ENCODE measurements at regions not wholly inside any gene's neighbourhood (a gene's known extent, or its start where the extent isn't known, plus 50 kb on each side); places are given as distances from the start of the nearest gene placed in this dataset.
"Not testable (repeated sequence)": the region's sequence is repeated elsewhere in the genome, so short reads cannot be mapped to it uniquely, and the experiment has no call there.

DNA sequence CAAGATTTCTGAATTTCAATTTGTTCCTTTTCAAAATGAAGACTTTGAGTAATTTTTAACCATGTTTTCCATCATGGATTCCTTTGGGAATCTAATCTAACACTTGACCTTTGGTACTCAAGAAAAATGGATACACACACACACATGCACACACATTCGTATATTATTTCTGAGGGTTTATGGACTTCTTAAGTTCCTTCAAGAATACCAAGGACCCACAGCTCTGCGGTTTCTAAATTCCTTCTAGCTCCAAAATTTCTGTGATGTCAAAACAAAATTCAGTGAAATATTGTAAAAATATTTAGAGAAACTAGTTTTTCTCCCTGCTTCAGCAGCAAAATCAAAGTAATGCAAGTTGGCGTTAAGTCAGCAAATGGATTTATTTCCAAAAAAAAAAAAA lies 98.3 kb upstream of the FAM13C start:
- Histone ChIP-seq H3K27ac (ENCODE audit: low read depth, low read length, severe bottlenecking) (no peak overlapping the region), H3K4me1 (ENCODE audit: control insufficient read depth, insufficient read depth, low read length, poor library complexity, severe bottlenecking) (no peaks in the 10 kb centered on the region), H3K36me3 (ENCODE audit: control insufficient read depth, insufficient read depth, low read length) (no peaks in the 10 kb centered on the region), H3K4me3 (ENCODE audit: extremely low read depth, insufficient read depth, low read length, poor library complexity, severe bottlenecking) (no peak overlapping the region), H3K9me3 (ENCODE audit: control insufficient read depth, low read length) (no peaks in the 10 kb centered on the region)
- WGBS, 2 experiments (ENCODE audit: insufficient coverage in 2 of 2), result no CpG with 5 or more reads among the region's 3 CpGs

DNA sequence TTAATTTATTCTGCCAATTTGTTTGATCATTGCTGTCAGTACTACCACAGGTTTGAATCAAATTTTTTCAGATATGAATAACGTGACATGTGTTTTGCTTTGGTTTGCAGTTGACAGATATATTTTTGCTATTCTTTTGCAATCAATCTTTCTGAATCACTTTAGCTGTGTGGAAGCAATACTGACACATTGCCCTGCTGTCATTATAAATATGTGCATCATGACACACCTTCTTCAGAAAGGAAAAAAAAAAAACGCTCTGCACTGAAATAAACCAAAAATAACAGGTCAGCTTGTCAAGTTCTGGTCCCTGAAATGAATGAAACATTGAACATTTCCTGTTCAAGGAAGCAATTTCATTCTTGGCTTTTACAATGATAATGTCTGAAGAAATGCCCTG lies 93.8 kb upstream of the FAM13C start:
- no CpG with 5 or more reads among the region's 2 CpGs for WGBS, 2 experiments (ENCODE audit: insufficient coverage in 2 of 2)

DNA sequence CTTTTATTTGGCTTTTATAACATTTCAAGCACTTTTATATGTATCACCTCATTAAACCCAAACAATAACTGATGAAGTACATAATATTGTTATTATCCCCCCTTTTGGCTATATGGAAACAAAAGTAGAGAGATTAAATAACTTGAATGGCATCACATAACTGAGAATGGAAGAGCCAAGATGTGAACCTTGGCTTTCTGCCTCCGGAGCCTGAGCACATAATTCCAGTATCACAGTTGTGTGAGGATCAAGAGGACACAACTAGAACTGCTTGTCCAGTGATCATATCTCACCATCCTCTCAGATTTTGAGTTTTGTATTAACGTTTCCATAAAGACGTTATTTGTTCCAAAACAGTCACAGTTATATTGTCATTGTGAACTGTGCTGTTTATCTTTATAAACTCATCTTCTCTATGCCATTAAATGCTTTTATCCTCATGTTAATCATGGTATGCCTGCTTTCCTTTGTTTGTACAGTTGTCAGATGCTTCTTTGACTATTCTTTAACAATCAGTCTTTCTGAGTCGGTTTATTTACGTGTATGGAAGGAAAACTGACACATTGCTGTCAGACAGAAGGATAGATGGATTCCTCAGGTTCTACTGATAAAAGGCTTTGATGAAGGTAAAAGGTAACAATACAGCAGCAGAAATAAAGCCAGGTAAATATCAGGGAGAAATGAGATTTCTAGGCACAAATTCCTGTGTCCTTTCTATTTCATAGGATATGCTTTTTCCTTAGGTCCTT lies 92.0 kb upstream of the FAM13C start:
- Histone ChIP-seq H3K4me1 (ENCODE audit: control insufficient read depth, insufficient read depth, low read length, poor library complexity, severe bottlenecking) (no peaks in the 10 kb centered on the region), H3K9me3 (ENCODE audit: control insufficient read depth, low read length) (no peaks in the 10 kb centered on the region), H3K36me3 (ENCODE audit: control insufficient read depth, insufficient read depth, low read length) (no peaks in the 10 kb centered on the region), H3K4me3 (ENCODE audit: extremely low read depth, insufficient read depth, low read length, poor library complexity, severe bottlenecking) (no peak overlapping the region), H3K27ac (ENCODE audit: low read depth, low read length, severe bottlenecking) (no peak overlapping the region)
- 86 to 100% methylated on average over 2 to 3 of the region's 5 CpGs for WGBS, 2 experiments (ENCODE audit: insufficient coverage in 2 of 2)

More for the DNA sequence above, 93.8 kb upstream of the FAM13C start:
- Histone ChIP-seq H3K27ac (ENCODE audit: low read depth, low read length, severe bottlenecking) (no peak overlapping the region), H3K4me1 (ENCODE audit: control insufficient read depth, insufficient read depth, low read length, poor library complexity, severe bottlenecking) (no peaks in the 10 kb centered on the region), H3K9me3 (ENCODE audit: control insufficient read depth, low read length) (no peaks in the 10 kb centered on the region), H3K36me3 (ENCODE audit: control insufficient read depth, insufficient read depth, low read length) (no peaks in the 10 kb centered on the region), H3K4me3 (ENCODE audit: extremely low read depth, insufficient read depth, low read length, poor library complexity, severe bottlenecking) (no peak overlapping the region)

DNA sequence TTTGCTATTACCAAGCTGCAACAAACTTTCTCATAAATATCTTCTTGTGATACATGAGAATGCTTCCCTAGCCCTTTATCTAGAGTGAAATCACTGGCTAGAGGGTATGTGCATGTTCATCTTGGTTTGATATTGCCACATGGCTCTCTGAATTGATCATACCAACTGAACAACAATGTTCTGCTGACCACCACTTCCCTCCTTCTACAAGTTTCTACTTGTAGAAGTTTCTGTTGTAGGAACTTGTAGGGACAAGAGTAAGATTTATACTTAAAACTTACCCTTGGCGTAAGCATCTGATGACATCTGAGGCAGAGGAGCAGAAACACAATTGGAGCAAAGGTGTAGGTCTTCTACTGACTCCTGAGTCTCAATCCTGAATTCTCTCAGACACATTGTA lies 86.3 kb upstream of the FAM13C start:
- H3K4me1 ChIP-seq (ENCODE audit: control insufficient read depth, insufficient read depth, low read length, poor library complexity, severe bottlenecking), result no peaks in the 10 kb centered on the region
- no peak overlapping the region for H3K4me3 ChIP-seq (ENCODE audit: extremely low read depth, insufficient read depth, low read length, poor library complexity, severe bottlenecking)
- H3K36me3 ChIP-seq (ENCODE audit: control insufficient read depth, insufficient read depth, low read length), result no peaks in the 10 kb centered on the region
- H3K27ac ChIP-seq (ENCODE audit: low read depth, low read length, severe bottlenecking), result no peak overlapping the region
- no peaks in the 10 kb centered on the region for H3K9me3 ChIP-seq (ENCODE audit: control insufficient read depth, low read length)
- 100% methylated on average over 1 of the region's 1 CpG for WGBS, 2 experiments (ENCODE audit: insufficient coverage in 2 of 2)

DNA sequence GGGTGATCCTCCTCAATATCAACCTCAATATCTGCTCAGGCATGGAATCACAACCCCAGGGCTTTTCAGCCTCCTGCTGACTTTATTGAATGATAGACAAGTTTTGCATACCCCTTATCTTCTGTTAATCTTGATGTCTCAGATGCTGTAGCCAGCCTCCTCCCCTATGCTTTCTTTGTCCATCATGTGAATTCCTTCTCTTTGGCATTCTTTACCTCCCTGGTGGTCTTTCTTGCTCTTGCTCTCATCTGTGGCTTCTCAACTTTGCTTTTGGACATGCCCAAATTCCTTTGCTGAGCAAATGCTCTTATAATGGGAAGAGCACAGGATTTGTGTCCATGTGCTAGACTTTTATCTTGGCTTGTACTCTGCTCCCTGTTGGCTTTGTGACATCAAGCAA lies 73.4 kb upstream of the FAM13C start:
- no peak overlapping the region for H3K27ac ChIP-seq (ENCODE audit: low read depth, low read length, severe bottlenecking)

DNA sequence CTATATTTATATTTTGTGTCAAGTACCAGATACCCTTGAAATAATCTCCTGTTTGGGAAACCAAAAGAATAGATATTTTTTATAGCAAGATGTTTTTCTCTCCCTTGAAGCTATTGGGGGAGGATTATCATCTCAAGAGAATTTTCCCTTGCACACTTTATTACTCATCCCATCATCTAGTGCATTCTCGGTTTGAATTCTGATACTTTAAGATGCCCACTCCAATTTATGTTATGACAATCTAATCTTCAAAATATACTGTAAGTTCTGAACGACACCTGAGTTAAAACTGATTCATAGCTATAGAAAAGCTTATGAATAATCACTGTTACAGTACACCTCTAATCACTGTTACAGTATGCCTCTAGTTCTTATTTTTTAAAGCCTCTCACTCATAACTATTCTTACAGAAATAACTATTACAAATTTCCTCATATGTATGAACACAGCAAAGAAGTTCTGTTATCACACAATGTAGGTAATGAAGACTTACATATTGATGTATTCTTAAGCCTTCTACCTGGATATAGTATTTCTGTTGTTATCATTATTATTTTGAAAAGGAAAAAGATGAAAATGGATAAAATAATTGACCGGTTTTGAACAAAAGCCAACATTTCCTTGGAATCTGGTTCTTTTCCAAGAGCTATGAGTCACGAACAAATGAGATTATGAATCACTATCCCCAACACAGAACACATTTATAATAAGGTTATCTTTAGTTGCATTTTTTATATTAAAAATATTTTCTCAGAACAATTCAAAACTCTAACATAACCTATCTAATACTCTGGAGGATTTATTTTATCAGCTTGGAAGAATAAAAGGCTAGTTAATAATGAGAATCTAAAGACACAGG lies 72.3 kb upstream of the FAM13C start:
- no peaks in the 10 kb centered on the region for H3K36me3 ChIP-seq (ENCODE audit: control insufficient read depth, insufficient read depth, low read length)
- no peak overlapping the region for H3K27ac ChIP-seq (ENCODE audit: low read depth, low read length, severe bottlenecking)
- H3K9me3 ChIP-seq (ENCODE audit: control insufficient read depth, low read length), result no peaks in the 10 kb centered on the region
- no peaks in the 10 kb centered on the region for H3K4me1 ChIP-seq (ENCODE audit: control insufficient read depth, insufficient read depth, low read length, poor library complexity, severe bottlenecking)
- 80 to 100% methylated on average over 1 of the region's 4 CpGs for WGBS, 2 experiments (ENCODE audit: insufficient coverage in 2 of 2)
- H3K4me3 ChIP-seq (ENCODE audit: extremely low read depth, insufficient read depth, low read length, poor library complexity, severe bottlenecking), result no peak overlapping the region

More for the DNA sequence above, 73.4 kb upstream of the FAM13C start:
- no peaks in the 10 kb centered on the region for H3K9me3 ChIP-seq (ENCODE audit: control insufficient read depth, low read length)
- no peaks in the 10 kb centered on the region for H3K4me1 ChIP-seq (ENCODE audit: control insufficient read depth, insufficient read depth, low read length, poor library complexity, severe bottlenecking)
- H3K36me3 ChIP-seq (ENCODE audit: control insufficient read depth, insufficient read depth, low read length), result no peaks in the 10 kb centered on the region
- no peak overlapping the region for H3K4me3 ChIP-seq (ENCODE audit: extremely low read depth, insufficient read depth, low read length, poor library complexity, severe bottlenecking)

DNA sequence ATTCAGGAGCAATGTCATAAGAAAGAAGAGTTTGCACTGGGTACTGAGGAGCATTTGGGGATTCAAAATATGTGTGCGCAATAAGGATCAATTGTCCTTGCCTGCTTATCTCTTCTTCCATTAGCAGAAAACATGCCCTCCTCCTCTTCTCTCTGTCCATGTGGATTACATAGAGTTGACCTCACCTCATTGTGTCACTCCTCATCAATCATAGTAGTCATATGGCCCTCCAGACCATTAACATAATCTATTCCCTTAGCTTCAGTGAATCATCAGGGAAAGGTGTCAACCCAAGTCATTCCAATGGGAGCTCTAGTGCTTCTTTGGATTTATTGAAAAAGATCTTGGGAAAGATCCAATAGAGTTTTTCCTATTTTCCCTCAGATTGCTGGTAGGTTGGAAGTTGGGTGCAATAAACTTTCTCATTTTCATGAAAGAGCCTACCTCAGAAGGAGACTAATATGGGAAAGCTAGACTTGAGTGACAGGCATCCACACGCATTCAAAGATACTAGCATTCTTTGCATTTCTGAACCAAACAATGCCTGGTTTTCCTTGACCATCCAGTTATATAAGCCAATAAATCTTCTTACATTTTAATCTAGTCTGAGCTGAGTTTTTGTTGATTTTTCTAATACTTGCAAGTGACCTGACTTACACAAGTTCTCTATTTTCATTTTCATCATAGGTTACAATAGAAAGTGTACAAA lies 71.5 kb upstream of the FAM13C start:
- no peaks in the 10 kb centered on the region for H3K9me3 ChIP-seq (ENCODE audit: control insufficient read depth, low read length)
- no peak overlapping the region for H3K4me3 ChIP-seq (ENCODE audit: extremely low read depth, insufficient read depth, low read length, poor library complexity, severe bottlenecking)
- H3K27ac ChIP-seq (ENCODE audit: low read depth, low read length, severe bottlenecking), result no peak overlapping the region
- WGBS, 2 experiments (ENCODE audit: insufficient coverage in 2 of 2), result 75% methylated on average over 2 of the region's 2 CpGs; no CpG with 5 or more reads in 1 of the 2 experiments
- H3K4me1 ChIP-seq (ENCODE audit: control insufficient read depth, insufficient read depth, low read length, poor library complexity, severe bottlenecking), result no peaks in the 10 kb centered on the region
- H3K36me3 ChIP-seq (ENCODE audit: control insufficient read depth, insufficient read depth, low read length), result no peaks in the 10 kb centered on the region

DNA sequence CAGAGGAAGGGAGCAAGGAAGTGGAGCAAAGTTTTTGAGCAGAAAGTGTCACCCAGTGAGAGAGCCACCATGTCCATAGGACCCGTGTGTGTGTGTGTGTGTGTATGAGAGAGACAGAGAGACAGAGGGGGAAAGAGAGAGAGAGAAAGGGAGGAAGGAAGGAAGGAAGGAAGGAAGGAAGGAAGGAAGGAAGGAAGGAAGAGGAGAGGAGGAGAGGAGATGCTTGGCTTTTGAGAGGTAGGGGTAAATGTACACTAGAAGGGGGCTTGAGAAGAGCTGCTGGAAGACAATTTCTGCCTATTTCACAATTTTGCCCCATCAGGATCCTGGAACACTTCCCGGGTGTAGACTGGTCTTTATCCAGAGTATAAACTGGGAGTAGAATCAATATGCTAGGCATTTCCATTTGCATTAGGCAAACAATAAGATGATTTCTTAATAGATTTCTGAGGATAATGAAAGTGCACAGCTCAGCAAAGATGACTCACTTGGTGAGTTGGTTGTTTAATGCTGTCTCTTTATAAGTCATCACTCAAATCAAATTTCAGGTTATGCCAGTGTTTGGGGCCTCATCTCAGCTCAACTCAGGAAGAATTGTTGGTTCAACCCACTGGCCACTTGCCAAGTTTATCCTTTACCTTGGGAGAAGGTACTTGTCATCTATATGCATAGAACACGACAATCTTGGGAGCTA lies 70.0 kb upstream of the FAM13C start:
- Histone ChIP-seq H3K9me3 (ENCODE audit: control insufficient read depth, low read length) (no peaks in the 10 kb centered on the region), H3K36me3 (ENCODE audit: control insufficient read depth, insufficient read depth, low read length) (no peaks in the 10 kb centered on the region), H3K4me1 (ENCODE audit: control insufficient read depth, insufficient read depth, low read length, poor library complexity, severe bottlenecking) (no peaks in the 10 kb centered on the region), H3K27ac (ENCODE audit: low read depth, low read length, severe bottlenecking) (no peak overlapping the region), H3K4me3 (ENCODE audit: extremely low read depth, insufficient read depth, low read length, poor library complexity, severe bottlenecking) (no peak overlapping the region)
- WGBS, 2 experiments (ENCODE audit: insufficient coverage in 2 of 2), result 64 to 86% methylated on average over 1 of the region's 3 CpGs

DNA sequence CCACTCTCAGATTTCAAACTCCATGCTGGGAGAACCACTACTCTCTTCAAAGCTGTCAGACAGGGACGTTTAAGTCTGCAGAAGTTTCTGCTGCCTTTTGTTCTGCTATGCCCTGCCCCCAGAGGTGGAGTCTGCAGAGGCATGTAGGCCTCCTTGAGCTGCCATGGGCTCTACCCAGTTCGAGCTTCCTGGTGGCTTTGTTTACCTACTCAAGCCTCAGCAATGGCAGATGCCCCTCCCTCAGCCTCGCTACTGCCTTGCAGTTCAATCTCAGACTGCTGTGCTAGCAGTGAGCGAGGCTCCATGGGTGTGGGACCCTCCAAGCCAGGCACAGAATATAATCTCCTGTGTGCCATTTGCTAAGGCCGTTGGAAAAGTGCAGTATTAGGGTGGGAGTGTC lies 51.4 kb upstream of the FAM13C start:
- H3K9me3 ChIP-seq (ENCODE audit: control insufficient read depth, low read length); H3K4me1 ChIP-seq (ENCODE audit: control insufficient read depth, insufficient read depth, low read length, poor library complexity, severe bottlenecking); H3K4me3 ChIP-seq (ENCODE audit: extremely low read depth, insufficient read depth, low read length, poor library complexity, severe bottlenecking); H3K27ac ChIP-seq (ENCODE audit: low read depth, low read length, severe bottlenecking); H3K36me3 ChIP-seq (ENCODE audit: control insufficient read depth, insufficient read depth, low read length): not testable (repeated sequence)
- 43 to 56% methylated on average over 3 to 4 of the region's 5 CpGs for WGBS, 2 experiments (ENCODE audit: insufficient coverage in 2 of 2)
